WTC11 (cell line): ENCODE measurements at regions not wholly inside any gene's neighbourhood (a gene's known extent, or its start where the extent isn't known, plus 50 kb on each side); places are given as distances from the start of the nearest gene placed in this dataset.

Source experiments
- CBFB ChIP-seq: sonication (generic); formaldehyde crosslinking; IDR thresholded peaks from 2 replicates; pipeline ENCODE4 v1.8.1; 2022; ENCODE audit warnings: mild to moderate bottlenecking, low read depth, missing genetic modification reagents
- CREM ChIP-seq: sonication (generic); formaldehyde crosslinking; IDR thresholded peaks from 2 replicates; pipeline ENCODE4 v1.8.1; 2022; ENCODE audit warnings: mild to moderate bottlenecking, missing genetic modification reagents, moderate library complexity
- EMX1 ChIP-seq: fragments of 250-450 bp; sonication (Bioruptor Pico); IDR thresholded peaks from 2 replicates; pipeline ENCODE4 v1.8.0; 2021; ENCODE audit warnings: mild to moderate bottlenecking
- ETV6 ChIP-seq: sonication (generic); formaldehyde crosslinking; IDR thresholded peaks from 2 replicates; pipeline ENCODE4 v1.8.1; 2022; ENCODE audit warnings: mild to moderate bottlenecking, missing genetic modification reagents
- GABPB1 ChIP-seq: sonication (generic); formaldehyde crosslinking; IDR thresholded peaks from 2 replicates; pipeline ENCODE4 v1.8.1; 2023; ENCODE audit warnings: mild to moderate bottlenecking, missing genetic modification reagents
- JUN ChIP-seq: sonication (generic); formaldehyde crosslinking; IDR thresholded peaks from 2 replicates; pipeline ENCODE4 v1.8.0; 2023; ENCODE audit warnings: mild to moderate bottlenecking, missing genetic modification reagents
- NR3C1 ChIP-seq: sonication (generic); formaldehyde crosslinking; conservative IDR thresholded peaks from 2 replicates; pipeline ENCODE4 v1.8.1; 2023; ENCODE audit warnings: low read depth, mild to moderate bottlenecking, missing genetic modification reagents
- RORB ChIP-seq: fragments of 250-450 bp; sonication (Bioruptor Pico); IDR thresholded peaks from 2 replicates; pipeline ENCODE4 v1.9.0; 2021; ENCODE audit warnings: mild to moderate bottlenecking
- TCF7 ChIP-seq: sonication (generic); formaldehyde crosslinking; IDR thresholded peaks from 2 replicates; pipeline ENCODE4 v1.8.0; 2022; ENCODE audit warnings: mild to moderate bottlenecking, low read depth, missing genetic modification reagents, moderate library complexity
- ZNF232 ChIP-seq: sonication (generic); formaldehyde crosslinking; IDR thresholded peaks from 2 replicates; pipeline ENCODE4 v1.8.0; 2022; ENCODE audit warnings: mild to moderate bottlenecking, missing genetic modification reagents
- TF ChIP-seq, protein P1 (sequence below): fragments of 200-600 bp; IDR thresholded peaks from 2 replicates; pipeline ENCODE4 v1.8.0; 2022; ENCODE audit warnings: antibody characterized with exemption
- TF ChIP-seq, protein P2 (sequence below): sonication (generic); formaldehyde crosslinking; IDR thresholded peaks from 2 replicates; pipeline ENCODE4 v1.8.0; 2022; ENCODE audit warnings: mild to moderate bottlenecking, missing genetic modification reagents
- TF ChIP-seq, protein P3 (sequence below): sonication (generic); formaldehyde crosslinking; IDR thresholded peaks from 2 replicates; pipeline ENCODE4 v1.8.1; 2023; ENCODE audit warnings: mild to moderate bottlenecking, missing genetic modification reagents, moderate library complexity
- TF ChIP-seq, protein P4 (sequence below): sonication (generic); formaldehyde crosslinking; IDR thresholded peaks from 2 replicates; pipeline ENCODE4 v1.8.0; 2023; ENCODE audit warnings: missing genetic modification reagents, mild to moderate bottlenecking, borderline replicate concordance

DNA sequence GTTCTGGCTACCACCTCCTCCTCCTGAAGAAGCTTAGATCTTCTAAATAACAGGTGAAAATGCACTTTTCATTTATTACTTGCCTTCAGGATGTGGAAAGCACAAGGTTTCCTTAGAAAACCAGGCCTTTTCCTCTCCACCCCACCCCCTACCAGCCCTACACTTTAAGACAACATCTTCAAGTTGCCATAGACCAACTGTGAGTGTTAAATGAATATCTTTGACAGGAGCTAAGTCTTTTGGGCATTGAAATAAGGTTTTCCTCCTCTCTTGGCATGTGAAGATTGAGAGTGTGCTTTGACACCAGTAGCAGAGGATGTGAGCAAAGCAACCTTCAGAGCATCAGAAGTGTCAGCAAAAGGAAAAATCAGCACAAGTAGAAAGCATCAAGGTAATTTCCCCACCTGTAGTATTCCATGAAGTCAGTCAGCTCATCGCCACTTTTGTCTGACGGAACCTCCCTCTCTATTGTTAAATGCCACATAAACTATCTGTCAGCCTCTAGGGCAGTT, 532.3 kb upstream of the MMS22L start:
- TF ChIP-seq, protein P1, sequence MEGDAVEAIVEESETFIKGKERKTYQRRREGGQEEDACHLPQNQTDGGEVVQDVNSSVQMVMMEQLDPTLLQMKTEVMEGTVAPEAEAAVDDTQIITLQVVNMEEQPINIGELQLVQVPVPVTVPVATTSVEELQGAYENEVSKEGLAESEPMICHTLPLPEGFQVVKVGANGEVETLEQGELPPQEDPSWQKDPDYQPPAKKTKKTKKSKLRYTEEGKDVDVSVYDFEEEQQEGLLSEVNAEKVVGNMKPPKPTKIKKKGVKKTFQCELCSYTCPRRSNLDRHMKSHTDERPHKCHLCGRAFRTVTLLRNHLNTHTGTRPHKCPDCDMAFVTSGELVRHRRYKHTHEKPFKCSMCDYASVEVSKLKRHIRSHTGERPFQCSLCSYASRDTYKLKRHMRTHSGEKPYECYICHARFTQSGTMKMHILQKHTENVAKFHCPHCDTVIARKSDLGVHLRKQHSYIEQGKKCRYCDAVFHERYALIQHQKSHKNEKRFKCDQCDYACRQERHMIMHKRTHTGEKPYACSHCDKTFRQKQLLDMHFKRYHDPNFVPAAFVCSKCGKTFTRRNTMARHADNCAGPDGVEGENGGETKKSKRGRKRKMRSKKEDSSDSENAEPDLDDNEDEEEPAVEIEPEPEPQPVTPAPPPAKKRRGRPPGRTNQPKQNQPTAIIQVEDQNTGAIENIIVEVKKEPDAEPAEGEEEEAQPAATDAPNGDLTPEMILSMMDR, result no peak
- no peak for TF ChIP-seq ETV6 (CRISPR knock-in tag)
- no peak for TF ChIP-seq NR3C1
- TF ChIP-seq CREM, result no peak
- TF ChIP-seq TCF7 (CRISPR knock-in tag), result no peak
- TF ChIP-seq, protein P2, sequence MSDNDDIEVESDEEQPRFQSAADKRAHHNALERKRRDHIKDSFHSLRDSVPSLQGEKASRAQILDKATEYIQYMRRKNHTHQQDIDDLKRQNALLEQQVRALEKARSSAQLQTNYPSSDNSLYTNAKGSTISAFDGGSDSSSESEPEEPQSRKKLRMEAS, result no peak
- TF ChIP-seq EMX1 (CRISPR knock-in tag), result no peak
- TF ChIP-seq RORB (CRISPR knock-in tag), result no peak
- no peak for TF ChIP-seq JUN
- TF ChIP-seq, protein P3, sequence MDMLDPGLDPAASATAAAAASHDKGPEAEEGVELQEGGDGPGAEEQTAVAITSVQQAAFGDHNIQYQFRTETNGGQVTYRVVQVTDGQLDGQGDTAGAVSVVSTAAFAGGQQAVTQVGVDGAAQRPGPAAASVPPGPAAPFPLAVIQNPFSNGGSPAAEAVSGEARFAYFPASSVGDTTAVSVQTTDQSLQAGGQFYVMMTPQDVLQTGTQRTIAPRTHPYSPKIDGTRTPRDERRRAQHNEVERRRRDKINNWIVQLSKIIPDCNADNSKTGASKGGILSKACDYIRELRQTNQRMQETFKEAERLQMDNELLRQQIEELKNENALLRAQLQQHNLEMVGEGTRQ (CRISPR knock-in tag), result no peak
- TF ChIP-seq, protein P4, sequence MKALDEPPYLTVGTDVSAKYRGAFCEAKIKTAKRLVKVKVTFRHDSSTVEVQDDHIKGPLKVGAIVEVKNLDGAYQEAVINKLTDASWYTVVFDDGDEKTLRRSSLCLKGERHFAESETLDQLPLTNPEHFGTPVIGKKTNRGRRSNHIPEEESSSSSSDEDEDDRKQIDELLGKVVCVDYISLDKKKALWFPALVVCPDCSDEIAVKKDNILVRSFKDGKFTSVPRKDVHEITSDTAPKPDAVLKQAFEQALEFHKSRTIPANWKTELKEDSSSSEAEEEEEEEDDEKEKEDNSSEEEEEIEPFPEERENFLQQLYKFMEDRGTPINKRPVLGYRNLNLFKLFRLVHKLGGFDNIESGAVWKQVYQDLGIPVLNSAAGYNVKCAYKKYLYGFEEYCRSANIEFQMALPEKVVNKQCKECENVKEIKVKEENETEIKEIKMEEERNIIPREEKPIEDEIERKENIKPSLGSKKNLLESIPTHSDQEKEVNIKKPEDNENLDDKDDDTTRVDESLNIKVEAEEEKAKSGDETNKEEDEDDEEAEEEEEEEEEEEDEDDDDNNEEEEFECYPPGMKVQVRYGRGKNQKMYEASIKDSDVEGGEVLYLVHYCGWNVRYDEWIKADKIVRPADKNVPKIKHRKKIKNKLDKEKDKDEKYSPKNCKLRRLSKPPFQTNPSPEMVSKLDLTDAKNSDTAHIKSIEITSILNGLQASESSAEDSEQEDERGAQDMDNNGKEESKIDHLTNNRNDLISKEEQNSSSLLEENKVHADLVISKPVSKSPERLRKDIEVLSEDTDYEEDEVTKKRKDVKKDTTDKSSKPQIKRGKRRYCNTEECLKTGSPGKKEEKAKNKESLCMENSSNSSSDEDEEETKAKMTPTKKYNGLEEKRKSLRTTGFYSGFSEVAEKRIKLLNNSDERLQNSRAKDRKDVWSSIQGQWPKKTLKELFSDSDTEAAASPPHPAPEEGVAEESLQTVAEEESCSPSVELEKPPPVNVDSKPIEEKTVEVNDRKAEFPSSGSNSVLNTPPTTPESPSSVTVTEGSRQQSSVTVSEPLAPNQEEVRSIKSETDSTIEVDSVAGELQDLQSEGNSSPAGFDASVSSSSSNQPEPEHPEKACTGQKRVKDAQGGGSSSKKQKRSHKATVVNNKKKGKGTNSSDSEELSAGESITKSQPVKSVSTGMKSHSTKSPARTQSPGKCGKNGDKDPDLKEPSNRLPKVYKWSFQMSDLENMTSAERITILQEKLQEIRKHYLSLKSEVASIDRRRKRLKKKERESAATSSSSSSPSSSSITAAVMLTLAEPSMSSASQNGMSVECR (CRISPR knock-in tag), result no peak
- TF ChIP-seq GABPB1 (CRISPR knock-in tag), result no peak
- no peak for TF ChIP-seq ZNF232 (CRISPR knock-in tag)
- TF ChIP-seq CBFB, result no peak
